ENCODE measurements at regions not wholly inside any gene's neighbourhood (a gene's known extent, or its start where the extent isn't known, plus 50 kb on each side); places are given as distances from the start of the nearest gene placed in this dataset.

- H3K9me3 ChIP-seq, result no peaks in the 10 kb centered on the region
- H3K27ac ChIP-seq, result no peak overlapping the region
- no peaks in the 10 kb centered on the region for H3K27me3 ChIP-seq
- no peaks in the 10 kb centered on the region for H3K36me3 ChIP-seq
- H3K4me3 ChIP-seq, result no peak overlapping the region
- intact Hi-C loops (cut with DNase I), result no loop called here
- TF ChIP-seq EP300 (IDR thresholded peaks at IDR 0.05) (no peak), POLR2AphosphoS5 (IDR thresholded peaks at IDR 0.05) (no peak), CTCF (IDR thresholded peaks at IDR 0.05) (no peak), POLR2A (IDR thresholded peaks at IDR 0.05) (no peak)
- 93 to 98% methylated on average over 2 of the region's 2 CpGs for WGBS, 2 donors
- H3K4me1 ChIP-seq, result no peaks in the 10 kb centered on the region
- no peak for DNase-seq
Measured at GRCh38 chr6:71698702-71699101, 187.6 kb upstream of the RIMS1 start.

- no peak overlapping the region for H3K4me3 ChIP-seq
- intact Hi-C loops (cut with DNase I), result no loop called here
- H3K27me3 ChIP-seq, result no peaks in the 10 kb centered on the region
- no peaks in the 10 kb centered on the region for H3K9me3 ChIP-seq
- DNase-seq, result no peak
- no peak for TF ChIP-seq POLR2AphosphoS5 (IDR thresholded peaks at IDR 0.05)
- no peak for TF ChIP-seq EP300 (IDR thresholded peaks at IDR 0.05)
- no peak for TF ChIP-seq CTCF (IDR thresholded peaks at IDR 0.05)
- TF ChIP-seq POLR2A (IDR thresholded peaks at IDR 0.05), result no peak
- 26 to 59% methylated on average over 1 of the region's 1 CpG for WGBS, 2 donors
- no peaks in the 10 kb centered on the region for H3K36me3 ChIP-seq
- H3K4me1 ChIP-seq, result no peaks in the 10 kb centered on the region
- no peak overlapping the region for H3K27ac ChIP-seq
Measured at GRCh38 chr6:71706523-71706922, 179.8 kb upstream of the RIMS1 start.

DNA sequence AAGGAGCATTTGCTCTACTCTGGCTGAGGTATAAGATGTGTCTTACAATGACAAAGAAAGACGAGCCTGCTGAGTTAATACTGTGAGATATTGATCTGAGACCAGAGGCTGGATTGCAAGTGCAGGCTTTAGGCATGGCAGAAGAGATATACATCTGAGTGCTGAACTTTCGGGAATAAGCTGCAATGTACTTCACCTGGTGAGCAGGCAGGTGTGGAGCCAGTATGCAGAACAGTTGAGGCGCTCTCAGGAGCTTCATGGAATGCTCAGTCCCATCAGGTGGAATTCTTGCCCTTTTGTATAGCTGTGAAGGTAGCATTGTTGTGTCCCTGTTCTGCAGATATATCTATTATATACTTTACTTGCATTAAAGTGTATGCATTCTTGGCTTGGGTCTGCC, 179.3 kb upstream of the RIMS1 start:
- H3K4me3 ChIP-seq, result no peak overlapping the region
- no peak for TF ChIP-seq POLR2AphosphoS5 (IDR thresholded peaks at IDR 0.05)
- TF ChIP-seq POLR2A (IDR thresholded peaks at IDR 0.05), result no peak
- H3K27ac ChIP-seq, result no peak overlapping the region
- intact Hi-C loops (cut with DNase I), result no loop called here
- H3K9me3 ChIP-seq, result no peaks in the 10 kb centered on the region
- no peaks in the 10 kb centered on the region for H3K36me3 ChIP-seq
- H3K27me3 ChIP-seq, result no peaks in the 10 kb centered on the region
- 82 to 90% methylated on average over 3 of the region's 3 CpGs for WGBS, 2 donors
- H3K4me1 ChIP-seq, result no peaks in the 10 kb centered on the region
- no peak for DNase-seq

GRCh38 chr6:71720705-71721104, 165.6 kb upstream of the RIMS1 start:
- intact Hi-C loops (cut with DNase I), result no loop called here
- no peak overlapping the region for H3K27ac ChIP-seq
- no peaks in the 10 kb centered on the region for H3K9me3 ChIP-seq
- 17 to 51% methylated on average over 3 of the region's 3 CpGs for WGBS, 2 donors
- no peaks in the 10 kb centered on the region for H3K4me1 ChIP-seq
- H3K27me3 ChIP-seq, result no peaks in the 10 kb centered on the region
- DNase-seq, result no peak
- no peak overlapping the region for H3K4me3 ChIP-seq
- no peaks in the 10 kb centered on the region for H3K36me3 ChIP-seq
- no peak for TF ChIP-seq CTCF (IDR thresholded peaks at IDR 0.05)
- TF ChIP-seq EP300 (IDR thresholded peaks at IDR 0.05), result no peak
- TF ChIP-seq POLR2A (IDR thresholded peaks at IDR 0.05), result no peak
- no peak for TF ChIP-seq POLR2AphosphoS5 (IDR thresholded peaks at IDR 0.05)

GRCh38 chr6:71721642-71722041, 164.7 kb upstream of the RIMS1 start:
- 88 to 93% methylated on average over 1 of the region's 1 CpG for WGBS, 2 donors

More at GRCh38 chr6:71721642-71722041, 164.7 kb upstream of the RIMS1 start:
- no peak overlapping the region for H3K27ac ChIP-seq
- no peaks in the 10 kb centered on the region for H3K9me3 ChIP-seq
- H3K4me1 ChIP-seq, result no peaks in the 10 kb centered on the region
- intact Hi-C loops (cut with DNase I), result no loop called here
- no peaks in the 10 kb centered on the region for H3K36me3 ChIP-seq
- DNase-seq, result no peak
- TF ChIP-seq EP300 (IDR thresholded peaks at IDR 0.05) (no peak), POLR2AphosphoS5 (IDR thresholded peaks at IDR 0.05) (no peak), CTCF (IDR thresholded peaks at IDR 0.05) (no peak), POLR2A (IDR thresholded peaks at IDR 0.05) (no peak)
- no peak overlapping the region for H3K4me3 ChIP-seq
- H3K27me3 ChIP-seq, result no peaks in the 10 kb centered on the region
